GM23338 (cell line): ENCODE measurements at regions not wholly inside any gene's neighbourhood (a gene's known extent, or its start where the extent isn't known, plus 50 kb on each side); places are given as distances from the start of the nearest gene placed in this dataset.

Experiments
- EZH2 ChIP-seq: fragments of 200-600 bp; sonication (generic); IDR thresholded peaks from one replicate; pipeline ENCODE4 v1.8.0; 2017; ENCODE audit warnings: antibody characterized with exemption, mild to moderate bottlenecking, low read depth; ENCODE audit not compliant: unreplicated experiment
- EZH2phosphoT487 ChIP-seq: fragments of 200-600 bp; sonication (generic); IDR thresholded peaks from one replicate; pipeline ENCODE4 v1.8.1; 2018; ENCODE audit warnings: antibody characterized with exemption; ENCODE audit not compliant: unreplicated experiment
- JUNB ChIP-seq: IDR thresholded peaks from one replicate; pipeline ENCODE4 v1.6.1; 2016; ENCODE audit warnings: antibody characterized with exemption; ENCODE audit not compliant: unreplicated experiment
- POLR2AphosphoS5 ChIP-seq: IDR thresholded peaks from 2 replicates; pipeline ENCODE4 v1.6.1; 2016; ENCODE audit warnings: antibody characterized with exemption, low read depth
- ZNF114 ChIP-seq: fragments of 250-450 bp; sonication (Bioruptor Pico); IDR thresholded peaks from 2 replicates; pipeline ENCODE4 v1.5.0; 2020; ENCODE audit warnings: mild to moderate bottlenecking, moderate library complexity
- TF ChIP-seq, protein P1 (sequence below), 2 experiments: fragments of 200-600 bp in 1 of 2; sonication (generic) in 1 of 2; conservative IDR thresholded peaks; 2 replicates each; pipeline versions ENCODE4 v1.5.1 to v1.6.1; 2016 to 2017; ENCODE audit warnings: antibody characterized with exemption in 2 of 2, low read depth in 2 of 2, mild to moderate bottlenecking in 2 of 2, moderate library complexity in 1 of 2
- TF ChIP-seq, protein P2 (sequence below): IDR thresholded peaks from one replicate; pipeline ENCODE4 v1.6.1; 2018; ENCODE audit warnings: antibody characterized with exemption; ENCODE audit not compliant: unreplicated experiment

DNA sequence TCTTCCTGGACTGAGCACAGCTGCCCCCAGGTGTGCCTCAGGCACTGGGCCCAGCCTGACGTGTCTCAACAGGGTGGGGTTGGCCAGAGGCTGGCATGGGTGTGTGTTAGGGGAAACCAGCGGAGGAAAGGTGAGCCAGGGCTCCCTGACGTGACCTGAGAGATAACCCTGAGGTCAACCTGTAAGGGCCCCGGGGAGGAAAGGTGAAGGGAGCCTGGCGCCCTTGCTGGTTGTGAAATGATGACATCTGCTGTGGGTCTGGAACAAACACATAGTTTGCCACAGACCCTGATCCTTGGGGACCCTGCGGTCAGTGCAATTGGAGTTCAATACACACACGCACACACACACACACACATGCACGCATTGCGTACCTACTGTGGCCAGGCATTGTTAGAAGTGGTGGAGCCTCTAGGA lies 100.2 kb upstream of the TLE3 start:
- no peak for TF ChIP-seq POLR2AphosphoS5
- TF ChIP-seq, protein P1, sequence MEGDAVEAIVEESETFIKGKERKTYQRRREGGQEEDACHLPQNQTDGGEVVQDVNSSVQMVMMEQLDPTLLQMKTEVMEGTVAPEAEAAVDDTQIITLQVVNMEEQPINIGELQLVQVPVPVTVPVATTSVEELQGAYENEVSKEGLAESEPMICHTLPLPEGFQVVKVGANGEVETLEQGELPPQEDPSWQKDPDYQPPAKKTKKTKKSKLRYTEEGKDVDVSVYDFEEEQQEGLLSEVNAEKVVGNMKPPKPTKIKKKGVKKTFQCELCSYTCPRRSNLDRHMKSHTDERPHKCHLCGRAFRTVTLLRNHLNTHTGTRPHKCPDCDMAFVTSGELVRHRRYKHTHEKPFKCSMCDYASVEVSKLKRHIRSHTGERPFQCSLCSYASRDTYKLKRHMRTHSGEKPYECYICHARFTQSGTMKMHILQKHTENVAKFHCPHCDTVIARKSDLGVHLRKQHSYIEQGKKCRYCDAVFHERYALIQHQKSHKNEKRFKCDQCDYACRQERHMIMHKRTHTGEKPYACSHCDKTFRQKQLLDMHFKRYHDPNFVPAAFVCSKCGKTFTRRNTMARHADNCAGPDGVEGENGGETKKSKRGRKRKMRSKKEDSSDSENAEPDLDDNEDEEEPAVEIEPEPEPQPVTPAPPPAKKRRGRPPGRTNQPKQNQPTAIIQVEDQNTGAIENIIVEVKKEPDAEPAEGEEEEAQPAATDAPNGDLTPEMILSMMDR (conservative IDR thresholded peaks at IDR 0.05; ENCODE audit: low read depth in 2 of 2): no peak
- TF ChIP-seq, protein P2, sequence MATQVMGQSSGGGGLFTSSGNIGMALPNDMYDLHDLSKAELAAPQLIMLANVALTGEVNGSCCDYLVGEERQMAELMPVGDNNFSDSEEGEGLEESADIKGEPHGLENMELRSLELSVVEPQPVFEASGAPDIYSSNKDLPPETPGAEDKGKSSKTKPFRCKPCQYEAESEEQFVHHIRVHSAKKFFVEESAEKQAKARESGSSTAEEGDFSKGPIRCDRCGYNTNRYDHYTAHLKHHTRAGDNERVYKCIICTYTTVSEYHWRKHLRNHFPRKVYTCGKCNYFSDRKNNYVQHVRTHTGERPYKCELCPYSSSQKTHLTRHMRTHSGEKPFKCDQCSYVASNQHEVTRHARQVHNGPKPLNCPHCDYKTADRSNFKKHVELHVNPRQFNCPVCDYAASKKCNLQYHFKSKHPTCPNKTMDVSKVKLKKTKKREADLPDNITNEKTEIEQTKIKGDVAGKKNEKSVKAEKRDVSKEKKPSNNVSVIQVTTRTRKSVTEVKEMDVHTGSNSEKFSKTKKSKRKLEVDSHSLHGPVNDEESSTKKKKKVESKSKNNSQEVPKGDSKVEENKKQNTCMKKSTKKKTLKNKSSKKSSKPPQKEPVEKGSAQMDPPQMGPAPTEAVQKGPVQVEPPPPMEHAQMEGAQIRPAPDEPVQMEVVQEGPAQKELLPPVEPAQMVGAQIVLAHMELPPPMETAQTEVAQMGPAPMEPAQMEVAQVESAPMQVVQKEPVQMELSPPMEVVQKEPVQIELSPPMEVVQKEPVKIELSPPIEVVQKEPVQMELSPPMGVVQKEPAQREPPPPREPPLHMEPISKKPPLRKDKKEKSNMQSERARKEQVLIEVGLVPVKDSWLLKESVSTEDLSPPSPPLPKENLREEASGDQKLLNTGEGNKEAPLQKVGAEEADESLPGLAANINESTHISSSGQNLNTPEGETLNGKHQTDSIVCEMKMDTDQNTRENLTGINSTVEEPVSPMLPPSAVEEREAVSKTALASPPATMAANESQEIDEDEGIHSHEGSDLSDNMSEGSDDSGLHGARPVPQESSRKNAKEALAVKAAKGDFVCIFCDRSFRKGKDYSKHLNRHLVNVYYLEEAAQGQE: no peak
- TF ChIP-seq EZH2phosphoT487: no peak
- TF ChIP-seq EZH2: no peak
- no peak for TF ChIP-seq JUNB
- no peak for TF ChIP-seq ZNF114 (CRISPR knock-in tag)
